Activated CD8-positive, alpha-beta memory T cell treated with anti-CD3 and anti-CD28 coated beads for 24 hours (primary cell): ENCODE measurements at regions not wholly inside any gene's neighbourhood (a gene's known extent, or its start where the extent isn't known, plus 50 kb on each side); places are given as distances from the start of the nearest gene placed in this dataset.

Experiments
- DNase-seq: peaks from one replicate; pipeline ENCODE4 v3.0.0-alpha.2; 2020

DNA sequence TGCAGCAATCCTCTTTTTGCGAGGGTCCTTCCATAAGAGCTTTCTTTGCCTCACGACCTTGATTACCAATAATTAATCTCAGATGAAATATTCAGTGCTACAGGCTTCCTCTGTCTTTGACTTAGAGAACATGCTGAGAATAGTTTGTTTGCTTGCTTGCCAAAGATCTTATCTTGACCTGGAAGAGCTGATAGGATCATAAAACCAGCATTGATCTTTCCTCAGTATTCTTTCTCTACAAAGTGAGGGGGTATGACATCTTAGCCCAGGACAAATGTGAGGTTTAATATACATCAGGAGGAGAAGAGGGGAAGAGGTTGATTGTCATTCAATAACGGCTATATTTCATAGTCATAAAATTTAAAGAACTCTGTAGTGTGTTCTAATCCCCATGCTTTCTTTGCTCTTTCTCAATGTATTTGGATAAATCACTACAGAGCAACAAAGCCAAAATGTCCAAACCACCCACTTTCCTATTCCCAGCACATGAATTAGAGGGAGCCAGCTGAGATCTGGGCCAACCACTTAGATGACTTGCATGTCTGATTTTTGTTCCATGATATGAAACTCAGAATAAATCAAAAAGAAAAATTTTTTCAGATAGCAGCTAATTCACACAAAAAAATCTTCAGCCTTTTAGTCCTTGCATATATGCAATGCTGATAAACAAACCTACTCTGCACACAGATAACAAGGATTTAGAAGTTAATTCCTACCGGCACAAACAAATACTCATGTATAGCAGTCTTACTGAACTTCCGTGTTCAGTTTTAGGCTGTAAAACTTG, 50.5 kb upstream of the IPO9 start:
- no peak for DNase-seq
